ENCODE measurements at regions not wholly inside any gene's neighbourhood (a gene's known extent, or its start where the extent isn't known, plus 50 kb on each side); places are given as distances from the start of the nearest gene placed in this dataset.

- no peak for TF ChIP-seq CTCF (IDR thresholded peaks at IDR 0.05; ENCODE audit: low read depth, low read length)
- TF ChIP-seq POLR2A (IDR thresholded peaks at IDR 0.05; ENCODE audit: extremely low read depth, insufficient read length) = no peak
Observed at GRCh38 chr7:41633690-41634089, 69.2 kb downstream of the INHBA start.
